Psoas muscle (tissue), 7 donors: ENCODE measurements at regions not wholly inside any gene's neighbourhood (a gene's known extent, or its start where the extent isn't known, plus 50 kb on each side); places are given as distances from the start of the nearest gene placed in this dataset.

Experiments used
- ATAC-seq, 4 donors: fragments of 200-7000 bp; cut with Tn5 transposase; one replicate each; pipeline ENCODE4 v1.9.1; 2020; ENCODE audit warnings: moderate library complexity in 3 of 4, mild to moderate bottlenecking in 2 of 4
- DNase-seq, 2 donors: peaks; one replicate each; pipeline ENCODE4 v3.0.0-alpha.2; 2020
- H3K27ac ChIP-seq: fragments of 200-600 bp; one replicate; pipeline ENCODE4 v1.8.0; 2022
- H3K27me3 ChIP-seq, 3 donors: fragments of 200-600 bp in 1 of 3; one replicate each; pipeline versions ENCODE4 v1.6.1 to v1.8.0; 2013 to 2022; ENCODE audit warnings: low read length in 2 of 3, mild to moderate bottlenecking in 2 of 3, moderate library complexity in 1 of 3; ENCODE audit not compliant: insufficient read depth in 3 of 3
- H3K36me3 ChIP-seq, 2 donors: fragments of 200-600 bp in 1 of 2; one replicate each; pipeline versions ENCODE4 v1.6.1 to v1.8.0; 2013 to 2022; ENCODE audit warnings: low read depth in 1 of 2, mild to moderate bottlenecking in 1 of 2, moderate library complexity in 1 of 2; ENCODE audit not compliant: insufficient read depth in 1 of 2
- H3K4me1 ChIP-seq: fragments of 200-600 bp; one replicate; pipeline ENCODE4 v1.8.0; 2022
- H3K4me3 ChIP-seq: fragments of 200-600 bp; one replicate; pipeline ENCODE4 v1.8.0; 2022; ENCODE audit warnings: mild to moderate bottlenecking
- H3K9me3 ChIP-seq: fragments of 200-600 bp; one replicate; pipeline ENCODE4 v1.8.0; 2022
- CTCF ChIP-seq: fragments of 200-600 bp; IDR thresholded peaks from one replicate; pipeline ENCODE4 v1.8.0; 2022; ENCODE audit warnings: antibody characterized with exemption
- WGBS, 3 donors: extraction: QIAGEN DNeasy Blood & Tissue Kit; methylation state at CpG; one replicate each; pipeline versions ENCODE4 v1.1.6 to v1.1.7; 2013; 5-methylcytosine and 5-hydroxymethylcytosine counted together
- intact Hi-C, 2 donors: fragments of 100-400 bp; cut with DNase I; formaldehyde crosslinking; loops; one replicate each; pipeline versions ENCODE4 v1.11.0 to v1.14.2; 2022
- donor health status: healthy with polysubstance abuse.
- donor health status: DM: no; HTN: no; CAD: no; lungs with moderate emphysema.
- donor health status: Bipolar disorder and iron deficiency.
- donor health status: healthy.
- donor health status: DM: yes; HTN: yes; CAD: no.
- donor health status: DM: no; HTN: no; CAD: no.
- donor health status: DM: yes; HTN: yes; CAD: no.

DNA sequence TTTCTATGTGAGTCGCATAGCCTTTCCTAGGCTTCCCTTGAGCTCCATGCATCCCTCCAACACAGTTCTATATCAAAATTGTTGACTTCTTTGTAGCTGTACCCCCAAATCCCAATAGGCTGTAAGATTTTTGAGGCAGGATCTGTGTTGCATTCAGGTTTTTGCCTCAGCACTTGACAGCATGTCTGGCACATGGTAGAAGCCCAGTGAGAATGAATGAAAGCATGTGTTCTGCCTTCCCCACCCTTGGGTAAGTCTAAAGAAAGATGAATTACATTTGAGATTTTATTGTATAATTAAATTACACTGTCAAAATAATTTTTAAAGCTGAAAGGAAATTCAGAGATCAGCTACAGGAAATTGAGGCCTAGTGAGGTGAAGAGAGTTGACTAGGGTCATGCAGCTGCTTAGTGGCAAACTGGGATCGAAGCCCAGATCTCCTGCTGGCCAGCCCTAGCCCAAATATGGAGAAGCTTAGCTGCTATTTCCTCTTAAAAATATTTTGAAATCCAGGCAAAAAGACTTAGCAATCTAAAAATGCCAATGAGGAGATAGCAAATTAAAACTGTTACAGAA is 122.5 kb downstream of the SPATA18 start:
- peak overlapping the region; percentile 10 for H3K27ac ChIP-seq
- peak in 2 of 4 donors; percentile 56 to 75 for ATAC-seq
- peak; percentile 62 to 80 for DNase-seq

DNA sequence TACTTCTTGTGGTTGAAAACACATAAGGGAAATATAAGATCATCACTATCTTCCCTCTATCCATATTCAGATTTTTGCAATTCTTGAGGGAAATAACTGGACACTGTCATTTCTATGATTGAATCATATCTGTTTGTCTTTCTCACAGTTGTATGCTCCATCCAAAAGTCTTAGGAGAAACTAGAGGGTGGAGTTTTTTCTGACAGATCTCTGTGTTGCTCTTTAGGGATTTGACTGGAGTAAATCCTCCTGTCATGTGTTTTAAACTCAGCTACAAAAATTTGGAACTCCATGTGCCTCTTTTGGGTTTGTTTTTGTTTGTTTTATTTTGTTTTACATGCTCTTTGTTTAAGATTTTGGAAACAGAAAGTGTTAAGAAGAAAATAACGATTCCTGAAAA is 136.5 kb downstream of the SPATA18 start:
- Histone ChIP-seq H3K27ac (no peak overlapping the region), H3K4me1 (no peaks in the 10 kb centered on the region), H3K9me3 (no peaks in the 10 kb centered on the region), H3K27me3 (no peaks in the 10 kb centered on the region), H3K36me3 (no peaks in the 10 kb centered on the region), H3K4me3 (no peak overlapping the region)
- intact Hi-C loops: no loop called here
- no peak for TF ChIP-seq CTCF
- DNase-seq: no peak
- ATAC-seq: no peak
- WGBS, 3 donors: 53 to 64% (median 61%) methylated on average over 1 of the region's 1 CpG

More for the DNA sequence above, 122.5 kb downstream of the SPATA18 start:
- no peaks in the 10 kb centered on the region for H3K27me3 ChIP-seq
- no peaks in the 10 kb centered on the region for H3K36me3 ChIP-seq
- no peaks in the 10 kb centered on the region for H3K9me3 ChIP-seq
- 45 to 51% (median 48%) methylated on average over 2 of the region's 2 CpGs for WGBS, 3 donors
- TF ChIP-seq CTCF: no peak
- H3K4me1 ChIP-seq: no peaks in the 10 kb centered on the region
- intact Hi-C loops: no loop called here
- no peak overlapping the region for H3K4me3 ChIP-seq

- 40 to 48% (median 48%) methylated on average over 2 of the region's 2 CpGs for WGBS, 3 donors
- H3K9me3 ChIP-seq: no peaks in the 10 kb centered on the region
- H3K4me3 ChIP-seq: no peak overlapping the region
- no peaks in the 10 kb centered on the region for H3K4me1 ChIP-seq
- ATAC-seq (no peak), DNase-seq (no peak)
- H3K27me3 ChIP-seq: no peaks in the 10 kb centered on the region
- intact Hi-C loops: no loop called here
- H3K27ac ChIP-seq: no peak overlapping the region
- TF ChIP-seq CTCF: no peak
- H3K36me3 ChIP-seq: no peaks in the 10 kb centered on the region
These were observed 140.9 kb downstream of the SPATA18 start for GRCh38 chr4:52192001-52192400.

DNA sequence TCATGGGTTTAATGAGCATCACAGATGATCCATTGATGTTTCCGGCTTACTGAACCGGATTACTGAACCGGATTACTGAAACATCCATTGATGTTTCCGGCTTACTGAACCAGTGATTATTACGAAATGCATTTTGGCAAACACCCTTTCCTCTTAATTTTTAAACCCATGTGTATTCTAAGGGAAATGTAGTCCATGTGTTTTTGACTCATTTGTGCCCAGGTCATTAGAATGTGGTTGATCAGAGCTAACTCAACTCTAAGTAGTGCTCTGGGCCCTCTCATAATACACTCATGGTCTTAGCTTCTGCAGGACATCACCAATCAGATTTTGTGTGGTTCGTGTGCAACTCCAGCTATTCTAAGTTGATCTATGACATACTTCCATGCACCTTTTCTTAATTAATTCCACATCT is 141.6 kb downstream of the SPATA18 start:
- Histone ChIP-seq H3K4me3 (no peak overlapping the region), H3K4me1 (no peaks in the 10 kb centered on the region), H3K27ac (no peak overlapping the region), H3K36me3 (no peaks in the 10 kb centered on the region), H3K27me3 (no peaks in the 10 kb centered on the region), H3K9me3 (no peaks in the 10 kb centered on the region)
- WGBS, 3 donors: 20 to 32% (median 22%) methylated on average over 6 of the region's 6 CpGs
- ATAC-seq (peak in 2 of 4 donors; percentile 28 to 32), DNase-seq (no peak)
- intact Hi-C loops: no loop called here
- TF ChIP-seq CTCF: no peak

DNA sequence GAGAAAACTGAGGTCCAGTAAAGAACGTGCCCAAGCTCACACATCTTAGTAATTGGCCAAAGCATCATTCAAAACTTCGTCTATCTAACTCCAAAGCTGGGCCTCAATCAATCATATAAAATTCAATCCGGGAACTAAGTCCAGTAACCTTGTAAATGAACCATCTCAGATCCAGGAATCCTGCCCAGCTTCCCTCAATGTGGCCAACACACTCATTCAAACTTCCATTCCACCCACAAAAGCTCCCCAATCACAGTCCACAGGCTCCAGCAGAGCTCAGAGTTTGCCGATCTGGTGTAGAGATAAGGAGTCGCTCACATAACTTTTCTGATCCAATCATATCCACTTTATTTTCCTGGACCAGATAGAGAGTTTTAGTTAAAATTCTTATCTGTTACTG is 144.8 kb downstream of the SPATA18 start:
- H3K9me3 ChIP-seq: no peaks in the 10 kb centered on the region
- H3K4me1 ChIP-seq: no peaks in the 10 kb centered on the region
- H3K4me3 ChIP-seq: no peak overlapping the region
- WGBS, 3 donors: 56 to 71% (median 69%) methylated on average over 5 of the region's 5 CpGs
- H3K36me3 ChIP-seq: no peaks in the 10 kb centered on the region
- intact Hi-C loops: no loop called here
- DNase-seq: no peak
- TF ChIP-seq CTCF: no peak
- H3K27ac ChIP-seq: no peak overlapping the region
- no peak for ATAC-seq
- H3K27me3 ChIP-seq: no peaks in the 10 kb centered on the region
